ENCODE measurements at regions not wholly inside any gene's neighbourhood (a gene's known extent, or its start where the extent isn't known, plus 50 kb on each side); places are given as distances from the start of the nearest gene placed in this dataset.

- no peak overlapping the region for H3K4me3 ChIP-seq (ENCODE audit: low read length)
- H3K9me3 ChIP-seq (ENCODE audit: low read depth, low read length) = no peaks in the 10 kb centered on the region
- H3K4me1 ChIP-seq (ENCODE audit: insufficient read depth, low read length) = no peaks in the 10 kb centered on the region
- H3K27me3 ChIP-seq (ENCODE audit: insufficient read depth, low read length) = no peaks in the 10 kb centered on the region
These were observed 196.7 kb upstream of the SIX2 start for GRCh38 chr2:45205985-45206384.

GRCh38 chr2:45205480-45205879 is 196.2 kb upstream of the SIX2 start:
- Histone ChIP-seq H3K4me1 (ENCODE audit: insufficient read depth, low read length) (no peaks in the 10 kb centered on the region), H3K27me3 (ENCODE audit: insufficient read depth, low read length) (no peaks in the 10 kb centered on the region), H3K9me3 (ENCODE audit: low read depth, low read length) (no peaks in the 10 kb centered on the region), H3K4me3 (ENCODE audit: low read length) (no peak overlapping the region)

GRCh38 chr2:45203400-45203799 is 194.1 kb upstream of the SIX2 start:
- H3K4me3 ChIP-seq (ENCODE audit: low read length) = no peak overlapping the region
- peaks cover 2% of the 10 kb centered on the region for H3K27me3 ChIP-seq (ENCODE audit: insufficient read depth, low read length)
- no peaks in the 10 kb centered on the region for H3K4me1 ChIP-seq (ENCODE audit: insufficient read depth, low read length)
- no peaks in the 10 kb centered on the region for H3K9me3 ChIP-seq (ENCODE audit: low read depth, low read length)

GRCh38 chr2:45199973-45200372 is 190.7 kb upstream of the SIX2 start:
- no peaks in the 10 kb centered on the region for H3K9me3 ChIP-seq (ENCODE audit: low read depth, low read length)
- peaks cover 2% of the 10 kb centered on the region for H3K27me3 ChIP-seq (ENCODE audit: insufficient read depth, low read length)
- H3K4me1 ChIP-seq (ENCODE audit: insufficient read depth, low read length) = no peaks in the 10 kb centered on the region
- H3K4me3 ChIP-seq (ENCODE audit: low read length) = no peak overlapping the region

- Histone ChIP-seq H3K4me3 (ENCODE audit: low read length) (no peak overlapping the region), H3K4me1 (ENCODE audit: insufficient read depth, low read length) (no peaks in the 10 kb centered on the region), H3K27me3 (ENCODE audit: insufficient read depth, low read length) (peaks cover 2% of the 10 kb centered on the region), H3K9me3 (ENCODE audit: low read depth, low read length) (no peaks in the 10 kb centered on the region)
These were observed 186.7 kb upstream of the SIX2 start for GRCh38 chr2:45195916-45196315.

GRCh38 chr2:45194596-45194995 is 185.3 kb upstream of the SIX2 start:
- Histone ChIP-seq H3K4me3 (ENCODE audit: low read length) (no peak overlapping the region), H3K9me3 (ENCODE audit: low read depth, low read length) (no peaks in the 10 kb centered on the region), H3K27me3 (ENCODE audit: insufficient read depth, low read length) (no peaks in the 10 kb centered on the region), H3K4me1 (ENCODE audit: insufficient read depth, low read length) (no peaks in the 10 kb centered on the region)

GRCh38 chr2:45193581-45193980 is 184.3 kb upstream of the SIX2 start:
- H3K27me3 ChIP-seq (ENCODE audit: insufficient read depth, low read length) = no peaks in the 10 kb centered on the region
- H3K4me3 ChIP-seq (ENCODE audit: low read length) = no peak overlapping the region
- no peaks in the 10 kb centered on the region for H3K4me1 ChIP-seq (ENCODE audit: insufficient read depth, low read length)
- H3K9me3 ChIP-seq (ENCODE audit: low read depth, low read length) = no peaks in the 10 kb centered on the region

- Histone ChIP-seq H3K4me3 (ENCODE audit: low read length) (no peak overlapping the region), H3K9me3 (ENCODE audit: low read depth, low read length) (no peaks in the 10 kb centered on the region), H3K4me1 (ENCODE audit: insufficient read depth, low read length) (no peaks in the 10 kb centered on the region), H3K27me3 (ENCODE audit: insufficient read depth, low read length) (no peaks in the 10 kb centered on the region)
These were observed 183.7 kb upstream of the SIX2 start for GRCh38 chr2:45192991-45193390.

GRCh38 chr2:45192481-45192880 is 183.2 kb upstream of the SIX2 start:
- Histone ChIP-seq H3K9me3 (ENCODE audit: low read depth, low read length) (no peaks in the 10 kb centered on the region), H3K4me1 (ENCODE audit: insufficient read depth, low read length) (no peaks in the 10 kb centered on the region), H3K27me3 (ENCODE audit: insufficient read depth, low read length) (no peaks in the 10 kb centered on the region), H3K4me3 (ENCODE audit: low read length) (no peak overlapping the region)

GRCh38 chr2:45191976-45192375 is 182.7 kb upstream of the SIX2 start:
- no peaks in the 10 kb centered on the region for H3K9me3 ChIP-seq (ENCODE audit: low read depth, low read length)
- H3K4me3 ChIP-seq (ENCODE audit: low read length) = no peak overlapping the region
- H3K27me3 ChIP-seq (ENCODE audit: insufficient read depth, low read length) = no peaks in the 10 kb centered on the region
- no peaks in the 10 kb centered on the region for H3K4me1 ChIP-seq (ENCODE audit: insufficient read depth, low read length)

GRCh38 chr2:45191146-45191863 is 182.1 kb upstream of the SIX2 start:
- Histone ChIP-seq H3K4me3 (ENCODE audit: low read length) (no peak overlapping the region), H3K9me3 (ENCODE audit: low read depth, low read length) (no peaks in the 10 kb centered on the region), H3K4me1 (ENCODE audit: insufficient read depth, low read length) (no peaks in the 10 kb centered on the region), H3K27me3 (ENCODE audit: insufficient read depth, low read length) (no peaks in the 10 kb centered on the region)

GRCh38 chr2:45190481-45190942 is 181.3 kb upstream of the SIX2 start:
- Histone ChIP-seq H3K4me1 (ENCODE audit: insufficient read depth, low read length) (no peaks in the 10 kb centered on the region), H3K4me3 (ENCODE audit: low read length) (no peak overlapping the region), H3K27me3 (ENCODE audit: insufficient read depth, low read length) (no peaks in the 10 kb centered on the region), H3K9me3 (ENCODE audit: low read depth, low read length) (no peaks in the 10 kb centered on the region)

GRCh38 chr2:45184606-45185005 is 175.4 kb upstream of the SIX2 start:
- Histone ChIP-seq H3K27me3 (ENCODE audit: insufficient read depth, low read length) (no peaks in the 10 kb centered on the region), H3K4me3 (ENCODE audit: low read length) (no peak overlapping the region), H3K9me3 (ENCODE audit: low read depth, low read length) (no peaks in the 10 kb centered on the region), H3K4me1 (ENCODE audit: insufficient read depth, low read length) (no peaks in the 10 kb centered on the region)

- H3K27me3 ChIP-seq (ENCODE audit: insufficient read depth, low read length) = peaks cover 6% of the 10 kb centered on the region
- H3K4me1 ChIP-seq (ENCODE audit: insufficient read depth, low read length) = peaks cover 7% of the 10 kb centered on the region
- H3K9me3 ChIP-seq (ENCODE audit: low read depth, low read length) = no peaks in the 10 kb centered on the region
These were observed 173.5 kb upstream of the SIX2 start for GRCh38 chr2:45182667-45183295.

GRCh38 chr2:45180779-45181178 is 171.5 kb upstream of the SIX2 start:
- Histone ChIP-seq H3K4me3 (ENCODE audit: low read length) (no peak overlapping the region), H3K9me3 (ENCODE audit: low read depth, low read length) (no peaks in the 10 kb centered on the region), H3K4me1 (ENCODE audit: insufficient read depth, low read length) (peaks cover 10% of the 10 kb centered on the region), H3K27me3 (ENCODE audit: insufficient read depth, low read length) (peaks cover 13% of the 10 kb centered on the region)

More at GRCh38 chr2:45182667-45183295, 173.5 kb upstream of the SIX2 start:
- no peak overlapping the region for H3K4me3 ChIP-seq (ENCODE audit: low read length)
